ENCODE measurements at regions not wholly inside any gene's neighbourhood (a gene's known extent, or its start where the extent isn't known, plus 50 kb on each side); places are given as distances from the start of the nearest gene placed in this dataset.
"Not testable (repeated sequence)": the region's sequence is repeated elsewhere in the genome, so short reads cannot be mapped to it uniquely, and the experiment has no call there.

- DNase-seq (ENCODE audit: extremely low spot score in 2 of 2); intact Hi-C loops (cut with DNase I); H3K27ac ChIP-seq; H3K4me1 ChIP-seq; H3K27me3 ChIP-seq; H3K9me3 ChIP-seq; H3K4me3 ChIP-seq; H3K36me3 ChIP-seq: not testable (repeated sequence)
Measured at GRCh38 chr4:74505355-74505978, 60.5 kb downstream of the AREG start.

GRCh38 chr4:74509363-74509762, 64.4 kb downstream of the AREG start:
- H3K27me3 ChIP-seq; H3K9me3 ChIP-seq; H3K4me3 ChIP-seq; intact Hi-C loops (cut with DNase I); H3K4me1 ChIP-seq; DNase-seq (ENCODE audit: extremely low spot score in 2 of 2); H3K27ac ChIP-seq; H3K36me3 ChIP-seq: not testable (repeated sequence)

GRCh38 chr4:74516303-74516702, 71.4 kb downstream of the AREG start:
- Histone ChIP-seq H3K36me3 (no peaks in the 10 kb centered on the region), H3K27me3 (no peaks in the 10 kb centered on the region), H3K4me1 (no peaks in the 10 kb centered on the region), H3K9me3 (no peaks in the 10 kb centered on the region), H3K27ac (no peak overlapping the region), H3K4me3 (no peak overlapping the region)
- no peak for DNase-seq (ENCODE audit: extremely low spot score in 2 of 2)
- TF ChIP-seq POLR2A (IDR thresholded peaks at IDR 0.05) (no peak), CTCF (IDR thresholded peaks at IDR 0.05) (no peak), POLR2AphosphoS5 (IDR thresholded peaks at IDR 0.05; ENCODE audit: insufficient read depth in 1 of 2, low read depth in 1 of 2) (no peak)
- intact Hi-C loops (cut with DNase I), result no loop called here

GRCh38 chr4:74517996-74518395, 73.1 kb downstream of the AREG start:
- intact Hi-C loops (cut with DNase I), result no loop called here
- H3K27me3 ChIP-seq, result no peaks in the 10 kb centered on the region
- H3K27ac ChIP-seq, result no peak overlapping the region
- no peak for DNase-seq (ENCODE audit: extremely low spot score in 2 of 2)
- TF ChIP-seq POLR2A (IDR thresholded peaks at IDR 0.05) (no peak), CTCF (IDR thresholded peaks at IDR 0.05) (no peak), POLR2AphosphoS5 (IDR thresholded peaks at IDR 0.05; ENCODE audit: insufficient read depth in 1 of 2, low read depth in 1 of 2) (no peak)
- H3K9me3 ChIP-seq, result no peaks in the 10 kb centered on the region
- H3K36me3 ChIP-seq, result no peaks in the 10 kb centered on the region
- H3K4me1 ChIP-seq, result no peaks in the 10 kb centered on the region
- no peak overlapping the region for H3K4me3 ChIP-seq

- no peak for DNase-seq (ENCODE audit: extremely low spot score in 2 of 2)
- Histone ChIP-seq H3K27ac (no peak overlapping the region), H3K36me3 (no peaks in the 10 kb centered on the region), H3K4me3 (no peak overlapping the region), H3K4me1 (no peaks in the 10 kb centered on the region), H3K9me3 (no peaks in the 10 kb centered on the region), H3K27me3 (no peaks in the 10 kb centered on the region)
- TF ChIP-seq CTCF (IDR thresholded peaks at IDR 0.05) (no peak), POLR2AphosphoS5 (IDR thresholded peaks at IDR 0.05; ENCODE audit: insufficient read depth in 1 of 2, low read depth in 1 of 2) (no peak), POLR2A (IDR thresholded peaks at IDR 0.05) (no peak)
- intact Hi-C loops (cut with DNase I), result no loop called here
Measured at GRCh38 chr4:74522251-74522991, 77.5 kb downstream of the AREG start.

GRCh38 chr4:74523096-74523495, 78.2 kb downstream of the AREG start:
- no peak overlapping the region for H3K27ac ChIP-seq
- TF ChIP-seq POLR2AphosphoS5 (IDR thresholded peaks at IDR 0.05; ENCODE audit: insufficient read depth in 1 of 2, low read depth in 1 of 2) (no peak), CTCF (IDR thresholded peaks at IDR 0.05) (no peak), POLR2A (IDR thresholded peaks at IDR 0.05) (no peak)
- no peaks in the 10 kb centered on the region for H3K36me3 ChIP-seq
- H3K4me3 ChIP-seq, result no peak overlapping the region
- H3K9me3 ChIP-seq, result no peaks in the 10 kb centered on the region
- DNase-seq (ENCODE audit: extremely low spot score in 2 of 2), result no peak
- intact Hi-C loops (cut with DNase I), result no loop called here
- H3K4me1 ChIP-seq, result no peaks in the 10 kb centered on the region
- H3K27me3 ChIP-seq, result no peaks in the 10 kb centered on the region
